NCI-H510A (cell line): ENCODE measurements at regions not wholly inside any gene's neighbourhood (a gene's known extent, or its start where the extent isn't known, plus 50 kb on each side); places are given as distances from the start of the nearest gene placed in this dataset.

Source experiments
- DNase-seq: peaks from one replicate; lab custom pipeline; 2025; lab: John Stamatoyannopoulos, UW

GRCh38 chr1:186736971-186737685 is 56.9 kb upstream of the PTGS2 start:
- DNase-seq = no peak

GRCh38 chr1:186735463-186735862 is 55.2 kb upstream of the PTGS2 start:
- DNase-seq = no peak

- no peak for DNase-seq
Measured at GRCh38 chr1:186730951-186731729, 50.9 kb upstream of the PTGS2 start.
